ENCODE measurements at regions not wholly inside any gene's neighbourhood (a gene's known extent, or its start where the extent isn't known, plus 50 kb on each side); places are given as distances from the start of the nearest gene placed in this dataset.

DNA sequence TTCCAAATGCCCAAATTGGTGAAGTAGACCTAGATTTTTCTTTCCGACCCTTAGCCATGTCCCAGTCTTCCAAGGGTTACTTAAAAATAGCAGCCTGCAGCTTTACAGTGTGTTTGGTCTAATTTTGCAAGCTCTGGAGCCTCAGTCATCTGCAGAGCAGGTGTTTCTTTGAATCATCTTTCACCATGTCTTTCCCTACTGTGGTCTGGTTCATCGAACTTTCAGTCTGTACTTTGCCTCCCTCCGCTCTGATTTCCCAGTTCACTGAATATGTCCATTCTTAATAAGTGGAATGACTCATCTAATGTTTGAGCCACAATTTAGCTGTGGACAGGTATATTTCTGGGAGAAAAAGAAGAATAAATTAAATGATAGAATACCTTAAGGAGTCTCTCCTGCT, 1060.7 kb downstream of the EFNA5 start:
- DNase-seq (ENCODE audit: low read depth), result no peak
- no peak overlapping the region for H3K4me3 ChIP-seq (ENCODE audit: low read depth, low read length)

DNA sequence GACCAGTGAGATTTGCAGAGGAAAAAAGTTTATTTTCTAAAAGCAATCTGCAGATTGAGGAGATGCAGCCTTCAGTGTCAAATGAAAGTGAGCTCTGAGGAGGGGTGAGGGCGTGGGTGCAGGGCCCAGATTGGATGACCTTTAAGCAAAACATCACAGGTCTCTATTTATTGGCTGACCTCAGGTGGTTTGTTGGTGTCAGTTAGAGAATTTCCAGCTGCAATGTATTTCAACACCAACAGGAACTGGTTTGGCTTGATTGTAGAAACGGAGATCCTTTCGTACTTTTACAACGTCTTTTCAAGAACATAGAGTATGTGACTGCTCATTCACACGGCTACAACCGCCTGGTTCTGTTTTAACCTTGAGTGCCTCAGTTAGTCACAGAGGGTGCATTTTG, 1069.1 kb downstream of the EFNA5 start:
- DNase-seq (ENCODE audit: low read depth), result no peak
- no peak overlapping the region for H3K4me3 ChIP-seq (ENCODE audit: low read depth, low read length)

DNA sequence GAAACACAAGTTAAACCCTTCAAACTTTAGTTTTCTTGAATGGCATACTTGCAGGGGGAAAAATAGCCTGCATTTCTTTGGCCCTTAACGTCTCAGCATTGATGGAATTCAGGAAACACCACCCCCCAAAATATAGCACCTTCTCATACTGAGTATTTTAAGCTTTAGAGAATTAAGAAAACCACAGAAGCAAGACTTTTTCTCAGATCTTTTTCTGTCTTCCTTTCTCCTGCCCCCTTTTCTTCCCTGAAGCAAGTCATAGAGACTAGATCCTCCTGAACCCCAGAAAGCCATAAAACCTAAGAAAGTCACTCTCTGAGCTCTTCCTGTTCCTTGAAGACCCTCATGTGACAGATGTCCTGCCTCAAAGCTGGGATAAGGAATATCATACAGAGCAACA, 1069.9 kb downstream of the EFNA5 start:
- DNase-seq (ENCODE audit: low read depth), result no peak
- H3K4me3 ChIP-seq (ENCODE audit: low read depth, low read length), result no peak overlapping the region

DNA sequence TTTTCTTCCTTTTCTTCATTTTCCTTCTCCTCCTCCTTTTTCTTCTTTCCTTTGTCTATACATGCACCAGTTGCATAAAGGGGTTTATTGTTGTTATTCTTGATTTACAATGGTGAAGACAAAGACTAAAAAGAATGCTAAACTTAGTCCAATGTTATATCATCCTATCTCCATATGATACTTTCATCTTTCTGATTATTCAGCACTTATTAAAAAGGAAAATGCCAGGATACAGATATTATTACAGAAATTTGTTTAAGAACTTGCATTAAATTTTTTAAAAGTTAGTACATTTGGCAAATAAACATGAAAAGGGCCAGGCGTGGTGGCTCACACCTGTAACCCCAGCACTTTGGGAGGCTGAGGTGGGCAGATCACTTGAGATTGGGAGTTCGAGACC, 1074.9 kb downstream of the EFNA5 start:
- no peak overlapping the region for H3K4me3 ChIP-seq (ENCODE audit: low read depth, low read length)
- no peak for DNase-seq (ENCODE audit: low read depth)

DNA sequence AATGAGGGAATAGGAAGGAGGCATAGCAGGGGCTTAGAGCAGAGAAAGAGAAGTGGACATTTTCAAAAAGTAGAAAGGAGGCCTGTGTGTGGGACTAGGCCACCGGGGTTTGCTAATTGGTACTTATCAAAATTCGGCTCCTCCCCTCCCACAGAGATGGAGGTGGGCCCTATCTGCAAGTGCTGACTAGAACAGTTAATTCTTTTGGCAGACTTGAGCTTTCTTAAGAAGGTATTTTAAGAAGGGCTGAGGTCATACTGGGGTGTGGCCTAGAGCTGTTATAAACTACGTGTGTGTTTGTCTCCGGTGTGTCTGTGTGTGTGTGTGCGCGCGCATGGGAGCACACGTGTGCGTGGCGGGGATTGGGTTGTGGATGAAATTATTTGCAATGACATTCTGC, 1086.5 kb downstream of the EFNA5 start:
- H3K4me3 ChIP-seq (ENCODE audit: low read depth, low read length), result no peak overlapping the region
- no peak for DNase-seq (ENCODE audit: low read depth)

DNA sequence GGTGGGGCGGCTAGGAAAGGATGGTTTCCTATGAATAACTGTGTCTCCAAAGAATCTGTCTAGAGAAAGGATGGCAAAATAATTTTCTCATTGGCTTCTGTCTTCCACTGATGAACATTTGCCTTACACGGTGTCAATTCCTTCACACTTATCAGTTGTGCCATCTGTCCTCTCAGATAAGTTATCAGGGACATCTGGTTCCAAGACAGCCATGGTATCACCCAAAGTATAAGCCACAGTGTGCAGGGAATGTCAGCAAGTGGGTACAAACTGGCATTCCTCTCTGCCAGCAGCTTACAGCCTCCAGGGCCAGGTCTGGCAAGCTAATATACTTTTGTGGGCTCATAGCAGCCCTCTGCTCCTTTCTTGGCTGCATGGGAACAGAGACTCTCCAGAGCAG, 1092.0 kb downstream of the EFNA5 start:
- no peak for DNase-seq (ENCODE audit: low read depth)

DNA sequence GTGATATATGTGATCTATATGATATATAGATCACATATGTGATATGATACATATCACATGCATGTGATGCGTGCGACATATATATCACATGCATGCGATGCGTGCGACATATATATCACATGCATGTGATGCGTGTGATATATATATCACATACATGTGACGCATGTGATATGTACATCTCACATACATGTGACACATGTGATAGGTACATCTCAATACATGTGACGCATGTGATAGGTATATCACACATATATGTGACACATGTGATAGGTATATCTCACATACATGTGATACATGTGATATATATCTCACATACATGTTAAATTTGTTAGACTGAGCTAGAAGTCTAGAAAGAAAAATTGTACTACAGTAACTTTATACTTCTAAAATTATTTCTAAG, 1095.9 kb downstream of the EFNA5 start:
- DNase-seq (ENCODE audit: low read depth), result no peak

More for the DNA sequence above, 1092.0 kb downstream of the EFNA5 start:
- no peak overlapping the region for H3K4me3 ChIP-seq (ENCODE audit: low read depth, low read length)

DNA sequence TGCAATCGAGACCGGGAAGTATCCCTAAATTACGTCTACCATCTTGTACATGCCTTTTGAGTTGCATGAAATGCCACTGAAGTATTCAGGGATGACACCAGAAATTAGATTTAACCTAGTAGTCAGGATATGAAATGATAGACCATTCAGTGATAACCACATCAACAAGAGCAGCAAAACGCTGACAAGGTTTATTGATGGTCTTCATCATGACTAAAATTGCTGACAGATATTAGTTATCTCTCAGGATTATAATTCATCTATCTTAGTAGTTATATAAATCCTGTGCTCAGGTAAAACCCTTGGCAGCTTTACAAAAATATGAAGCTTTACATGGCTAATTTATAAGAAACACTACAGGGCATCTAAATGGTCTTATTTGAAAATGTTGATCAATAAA, 1104.7 kb downstream of the EFNA5 start:
- no peak for DNase-seq (ENCODE audit: low read depth)
- H3K4me3 ChIP-seq (ENCODE audit: low read depth, low read length), result no peak overlapping the region

More for the DNA sequence above, 1095.9 kb downstream of the EFNA5 start:
- H3K4me3 ChIP-seq (ENCODE audit: low read depth, low read length), result no peak overlapping the region

DNA sequence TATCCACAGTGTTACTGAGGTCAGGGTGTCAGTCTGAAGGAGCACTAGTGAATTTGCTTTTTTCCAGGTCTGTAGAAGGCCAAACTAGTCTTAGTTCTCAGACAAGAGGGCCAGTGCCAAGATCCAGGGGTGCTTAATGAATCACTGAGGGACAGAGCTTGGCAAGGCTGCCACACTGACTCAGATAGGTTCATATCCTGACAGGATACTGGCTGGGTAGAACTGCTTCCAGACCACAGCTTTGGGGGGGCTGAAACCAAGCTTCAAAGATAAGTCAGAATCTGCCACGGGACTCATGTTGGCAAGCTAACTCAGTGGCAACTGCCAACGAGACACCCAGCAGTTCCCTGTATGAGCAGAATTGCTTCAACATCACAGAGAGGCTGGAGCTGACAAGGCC, 1125.4 kb downstream of the EFNA5 start:
- DNase-seq (ENCODE audit: low read depth), result no peak
- H3K4me3 ChIP-seq (ENCODE audit: low read depth, low read length), result no peak overlapping the region

DNA sequence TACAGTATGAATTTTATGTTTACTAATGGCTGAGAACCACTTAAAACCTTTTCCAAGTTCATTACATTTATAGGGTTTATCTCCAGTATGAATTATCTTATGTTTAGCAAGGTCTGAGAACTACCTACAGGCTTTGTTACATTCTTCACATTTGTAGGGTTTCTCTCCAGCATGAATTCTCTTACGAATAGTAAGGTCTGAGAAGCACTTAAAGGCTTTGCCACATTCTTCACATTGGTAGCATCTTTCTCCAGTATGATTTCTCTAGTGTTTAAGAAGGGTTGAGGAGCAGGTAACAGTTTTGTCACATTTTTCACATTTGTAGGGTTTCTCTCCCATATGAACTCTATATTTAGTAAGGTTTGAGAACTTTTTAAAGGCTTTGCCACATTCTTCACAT, 1127.4 kb downstream of the EFNA5 start:
- no peak overlapping the region for H3K4me3 ChIP-seq (ENCODE audit: low read depth, low read length)
- DNase-seq (ENCODE audit: low read depth), result no peak

DNA sequence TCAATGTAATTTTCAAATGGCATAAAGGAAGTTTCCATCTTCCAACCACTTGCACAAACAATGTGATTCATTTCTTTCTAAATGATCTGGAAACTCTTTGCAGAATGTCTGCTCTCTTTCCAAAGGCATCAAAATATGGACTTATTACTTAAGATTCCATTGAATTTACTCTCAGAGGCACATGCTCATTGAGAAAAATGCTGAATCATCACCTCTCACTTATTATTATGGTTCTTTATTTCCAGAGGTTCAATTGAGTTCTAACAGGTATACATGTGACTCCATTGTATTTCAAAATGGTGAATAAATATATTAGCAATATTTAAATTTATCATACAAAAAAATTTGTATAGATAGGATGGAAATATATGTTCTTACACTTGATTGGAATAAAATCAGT, 1140.6 kb downstream of the EFNA5 start:
- no peak overlapping the region for H3K4me3 ChIP-seq (ENCODE audit: low read depth, low read length)

DNA sequence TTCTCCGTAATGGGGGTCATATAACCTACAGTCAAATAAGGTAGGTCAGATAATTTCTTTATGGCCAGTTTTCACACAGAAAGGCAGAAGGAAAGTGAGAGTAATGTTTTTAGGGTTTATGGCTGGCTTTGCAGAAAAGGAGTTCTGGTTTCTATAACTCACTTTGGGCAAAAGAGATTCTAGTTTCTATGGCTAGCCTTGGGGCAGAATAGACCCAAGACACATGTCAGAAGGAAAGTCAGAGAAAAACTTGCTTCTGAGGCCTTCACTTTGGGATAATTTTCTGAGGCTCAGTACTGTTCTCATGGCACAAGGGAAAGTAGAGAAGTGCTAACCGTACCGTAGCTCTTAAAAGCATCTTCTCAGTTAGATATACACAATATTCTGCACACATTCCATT, 1145.3 kb downstream of the EFNA5 start:
- DNase-seq (ENCODE audit: low read depth), result no peak

More for the DNA sequence above, 1140.6 kb downstream of the EFNA5 start:
- DNase-seq (ENCODE audit: low read depth), result no peak

DNA sequence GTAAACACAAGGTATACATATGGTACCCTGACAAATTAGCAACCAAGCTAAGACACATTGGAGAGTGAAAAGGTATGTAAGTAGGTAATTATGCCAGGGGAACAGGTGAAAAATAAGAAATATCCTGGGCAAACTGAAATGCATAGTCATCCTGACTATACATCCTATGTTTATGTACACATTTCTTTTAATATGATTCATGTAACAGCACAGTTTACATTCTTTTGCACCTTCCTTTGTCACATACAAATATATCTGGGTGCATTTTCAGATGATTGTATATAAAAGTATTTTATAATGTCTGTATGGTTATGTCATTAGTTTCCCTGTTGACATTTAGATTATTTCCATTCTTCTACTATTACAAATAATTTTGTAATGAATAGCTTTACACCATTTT, 1146.9 kb downstream of the EFNA5 start:
- H3K4me3 ChIP-seq (ENCODE audit: low read depth, low read length), result no peak overlapping the region
- no peak for DNase-seq (ENCODE audit: low read depth)

More for the DNA sequence above, 1145.3 kb downstream of the EFNA5 start:
- no peak overlapping the region for H3K4me3 ChIP-seq (ENCODE audit: low read depth, low read length)

DNA sequence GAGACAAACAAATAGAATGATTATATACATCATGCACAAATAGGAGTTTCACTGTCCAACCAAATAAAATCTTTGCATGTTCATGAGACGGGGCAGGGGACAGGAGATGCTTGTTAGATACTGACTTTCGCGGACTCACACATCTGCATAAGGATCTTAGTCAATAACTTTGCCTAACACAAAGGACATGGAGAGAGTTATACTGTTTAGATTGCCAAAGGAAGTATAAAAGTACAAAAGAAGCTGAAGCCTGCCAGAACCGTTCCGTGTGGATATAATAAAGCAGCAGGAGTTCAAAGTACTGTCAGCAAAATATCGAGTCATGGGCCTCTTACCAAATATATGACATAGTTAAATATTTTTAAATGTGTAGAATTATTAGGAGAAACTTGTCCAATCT, 1148.4 kb downstream of the EFNA5 start:
- DNase-seq (ENCODE audit: low read depth), result peak; percentile 28
- H3K4me3 ChIP-seq (ENCODE audit: low read depth, low read length), result no peak overlapping the region

DNA sequence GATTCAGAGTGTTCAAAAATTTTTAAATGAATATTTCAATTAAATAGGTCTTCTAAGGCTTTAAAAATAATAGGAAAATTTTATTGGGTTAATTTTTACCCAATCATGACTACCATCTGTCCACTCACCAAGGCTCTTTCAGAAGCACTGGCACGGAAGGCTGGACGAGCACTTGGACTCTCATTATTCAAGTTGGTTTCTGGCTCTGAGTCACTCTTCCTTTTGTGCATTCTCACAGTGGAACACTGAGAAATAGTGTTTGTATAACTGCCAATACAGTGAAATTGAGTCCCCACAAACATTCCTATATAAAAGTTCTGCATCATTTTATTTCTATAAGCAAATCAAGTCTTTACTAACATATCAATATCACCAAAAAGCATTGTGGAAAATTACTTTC, 1149.0 kb downstream of the EFNA5 start:
- no peak overlapping the region for H3K4me3 ChIP-seq (ENCODE audit: low read depth, low read length)
- peak; percentile 73 for DNase-seq (ENCODE audit: low read depth)

DNA sequence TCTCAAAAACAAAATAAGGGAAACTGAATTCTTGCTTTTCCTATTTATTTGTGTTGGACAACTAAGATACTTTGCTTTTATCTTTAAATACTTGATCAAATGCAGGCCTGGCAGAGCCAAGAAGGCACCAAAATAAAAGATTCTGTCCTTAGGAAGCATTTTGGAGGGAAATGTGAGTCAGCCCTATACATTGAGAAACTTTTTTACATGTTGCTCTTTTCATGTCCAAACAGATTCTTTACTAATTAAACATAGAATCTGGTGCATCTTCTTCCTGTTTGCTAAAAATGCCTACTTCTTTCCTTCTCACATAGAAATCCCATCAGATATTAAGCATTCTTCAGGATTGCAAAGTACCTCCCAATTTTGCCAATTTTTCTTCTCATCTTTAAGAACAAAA, 1160.4 kb downstream of the EFNA5 start:
- DNase-seq (ENCODE audit: low read depth), result no peak
- no peak overlapping the region for H3K4me3 ChIP-seq (ENCODE audit: low read depth, low read length)

DNA sequence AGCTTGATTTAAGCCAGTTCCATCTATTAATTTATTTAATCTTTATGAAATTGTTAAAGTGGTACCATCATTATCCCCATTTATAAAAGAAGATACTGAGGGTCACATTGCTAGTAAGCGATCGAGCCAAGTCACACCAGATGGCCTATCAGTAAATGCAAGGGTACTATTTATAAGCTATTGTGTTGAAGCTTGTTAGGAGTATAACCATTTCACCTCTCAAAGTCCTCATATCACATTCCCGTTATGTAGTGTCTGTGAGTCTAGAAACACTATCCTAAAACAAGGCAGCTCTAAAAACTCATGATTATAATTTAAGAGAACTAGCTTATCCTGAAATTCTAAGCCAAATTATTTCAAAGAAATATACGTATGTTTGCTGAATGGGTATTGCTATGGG, 1161.8 kb downstream of the EFNA5 start:
- no peak for DNase-seq (ENCODE audit: low read depth)
- H3K4me3 ChIP-seq (ENCODE audit: low read depth, low read length), result no peak overlapping the region

DNA sequence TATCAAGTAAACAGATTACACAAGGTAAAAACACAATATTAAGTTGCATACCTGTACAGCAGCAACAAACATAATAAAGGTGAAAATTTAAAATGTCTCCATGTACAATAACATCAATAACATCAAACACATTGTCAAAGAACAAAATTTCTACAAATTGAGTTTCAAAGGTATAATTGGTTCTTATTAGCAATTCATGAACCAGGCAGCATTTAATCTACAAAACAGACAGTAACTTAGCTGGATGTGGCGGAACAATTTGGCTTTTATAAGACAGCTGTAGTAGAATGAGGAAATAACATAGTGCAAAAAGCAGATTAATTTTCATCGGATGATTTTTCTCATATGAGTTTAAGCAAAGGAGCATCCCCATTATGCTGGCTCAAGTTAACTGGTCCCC, 1176.8 kb downstream of the EFNA5 start:
- H3K4me3 ChIP-seq (ENCODE audit: low read depth, low read length), result no peak overlapping the region
- DNase-seq (ENCODE audit: low read depth), result no peak

DNA sequence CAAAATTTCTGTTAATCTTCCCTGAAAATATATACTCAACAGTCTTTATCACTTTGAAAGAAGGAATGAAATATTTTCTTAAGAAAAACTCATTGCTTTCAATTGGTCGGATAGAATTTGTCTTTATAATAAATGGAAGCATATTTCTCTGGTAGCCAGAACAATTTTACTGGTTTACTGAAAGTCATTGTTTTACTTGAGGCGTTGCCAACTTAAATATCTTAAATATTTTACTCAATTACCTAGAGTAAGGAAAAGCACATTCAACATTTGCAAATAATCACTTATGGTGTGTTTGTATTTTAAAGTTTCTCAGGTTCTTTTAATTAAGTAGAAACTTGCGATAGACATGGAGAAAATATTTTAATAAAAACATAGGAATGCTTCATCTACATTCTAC, 1181.7 kb downstream of the EFNA5 start:
- no peak for DNase-seq (ENCODE audit: low read depth)
- H3K4me3 ChIP-seq (ENCODE audit: low read depth, low read length), result no peak overlapping the region

DNA sequence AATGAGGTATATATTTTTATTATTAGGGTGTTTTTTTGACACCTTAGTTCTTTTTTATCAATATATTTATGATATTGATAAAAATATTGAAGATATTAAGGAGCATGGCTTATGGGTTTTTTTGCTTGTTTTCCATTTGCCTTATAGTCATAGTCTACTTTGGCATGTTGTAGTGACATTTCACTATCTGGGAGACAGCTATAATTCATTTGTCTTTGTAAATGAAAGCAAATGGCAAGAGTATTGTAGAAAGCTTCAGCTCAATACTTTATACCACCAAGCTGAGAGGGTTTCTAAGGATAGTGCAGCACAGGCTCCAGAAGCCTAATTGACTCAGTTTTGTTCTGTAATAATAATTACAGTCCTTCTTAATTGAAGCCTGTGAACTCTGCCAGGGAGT, 1182.3 kb downstream of the EFNA5 start:
- H3K4me3 ChIP-seq (ENCODE audit: low read depth, low read length), result no peak overlapping the region
- DNase-seq (ENCODE audit: low read depth), result no peak

DNA sequence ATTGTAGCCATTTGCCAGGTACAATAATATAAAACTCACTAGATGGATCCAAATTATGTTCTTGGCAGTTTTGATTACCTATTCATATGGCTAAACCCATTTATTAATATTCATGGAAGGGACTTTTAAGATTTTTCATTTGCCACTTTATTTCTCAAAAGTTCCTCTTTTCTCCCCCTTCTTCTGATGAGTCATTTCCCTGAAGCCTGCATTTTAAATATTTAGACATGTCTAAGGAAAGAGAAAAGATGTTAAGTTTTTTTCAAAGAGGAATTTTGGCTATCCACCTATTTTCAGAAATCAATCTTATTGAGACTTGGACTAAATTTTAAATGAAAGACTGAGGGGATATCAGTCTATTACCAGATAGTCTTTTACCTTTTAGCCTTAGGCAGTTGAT, 1189.4 kb downstream of the EFNA5 start:
- no peak overlapping the region for H3K4me3 ChIP-seq (ENCODE audit: low read depth, low read length)
- no peak for DNase-seq (ENCODE audit: low read depth)

DNA sequence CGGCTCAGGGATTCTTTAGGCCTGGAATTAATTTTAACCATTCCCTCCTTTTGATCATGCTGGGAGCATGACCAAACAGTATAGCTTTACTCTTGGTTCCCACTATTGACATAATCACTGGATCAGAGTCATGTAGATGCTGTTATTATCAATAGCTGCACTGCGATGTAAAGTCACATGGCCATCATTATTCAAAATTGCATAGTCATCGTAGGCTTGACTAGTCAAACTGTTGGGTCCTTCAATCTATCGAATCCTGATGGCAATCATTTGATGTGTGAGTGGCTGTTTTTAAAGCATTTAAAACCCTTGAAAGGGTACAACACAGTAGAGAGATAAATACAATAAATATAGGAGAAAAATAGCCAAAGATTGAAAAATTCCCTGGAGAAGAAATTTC, 1194.1 kb downstream of the EFNA5 start:
- no peak for DNase-seq (ENCODE audit: low read depth)
- no peak overlapping the region for H3K4me3 ChIP-seq (ENCODE audit: low read depth, low read length)
